ENCODE measurements at regions not wholly inside any gene's neighbourhood (a gene's known extent, or its start where the extent isn't known, plus 50 kb on each side); places are given as distances from the start of the nearest gene placed in this dataset.

DNA sequence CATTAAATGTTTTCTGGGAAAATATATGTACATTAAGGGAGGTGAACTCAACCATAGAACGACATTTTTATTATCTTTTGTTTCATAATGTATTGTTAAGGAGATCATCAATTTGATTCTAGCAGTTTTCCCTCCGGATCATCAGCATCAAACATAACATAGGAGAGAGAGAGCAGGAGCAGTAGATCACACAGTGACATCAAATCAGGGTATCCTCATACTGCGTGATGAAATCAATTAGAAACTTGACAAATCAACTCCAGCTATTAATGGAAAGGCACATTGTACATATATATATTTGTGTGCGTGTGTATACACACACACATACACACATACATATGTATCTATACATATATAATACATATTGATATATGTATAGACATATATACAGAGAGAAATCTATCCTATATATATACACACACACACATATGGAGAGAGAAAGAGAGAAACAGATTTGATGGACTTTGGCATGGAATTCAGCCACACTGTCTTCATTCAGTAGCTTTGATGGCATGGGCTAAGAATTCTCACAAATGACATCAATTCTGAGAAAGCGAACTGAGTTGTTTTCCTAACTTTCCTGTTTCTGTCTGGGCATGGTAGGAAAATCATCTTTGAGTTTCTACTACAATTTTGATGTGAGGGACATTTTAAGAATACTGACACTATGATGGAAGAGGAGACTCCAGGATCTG is 1302.8 kb upstream of the SEL1L start:
- TF ChIP-seq, protein P1, sequence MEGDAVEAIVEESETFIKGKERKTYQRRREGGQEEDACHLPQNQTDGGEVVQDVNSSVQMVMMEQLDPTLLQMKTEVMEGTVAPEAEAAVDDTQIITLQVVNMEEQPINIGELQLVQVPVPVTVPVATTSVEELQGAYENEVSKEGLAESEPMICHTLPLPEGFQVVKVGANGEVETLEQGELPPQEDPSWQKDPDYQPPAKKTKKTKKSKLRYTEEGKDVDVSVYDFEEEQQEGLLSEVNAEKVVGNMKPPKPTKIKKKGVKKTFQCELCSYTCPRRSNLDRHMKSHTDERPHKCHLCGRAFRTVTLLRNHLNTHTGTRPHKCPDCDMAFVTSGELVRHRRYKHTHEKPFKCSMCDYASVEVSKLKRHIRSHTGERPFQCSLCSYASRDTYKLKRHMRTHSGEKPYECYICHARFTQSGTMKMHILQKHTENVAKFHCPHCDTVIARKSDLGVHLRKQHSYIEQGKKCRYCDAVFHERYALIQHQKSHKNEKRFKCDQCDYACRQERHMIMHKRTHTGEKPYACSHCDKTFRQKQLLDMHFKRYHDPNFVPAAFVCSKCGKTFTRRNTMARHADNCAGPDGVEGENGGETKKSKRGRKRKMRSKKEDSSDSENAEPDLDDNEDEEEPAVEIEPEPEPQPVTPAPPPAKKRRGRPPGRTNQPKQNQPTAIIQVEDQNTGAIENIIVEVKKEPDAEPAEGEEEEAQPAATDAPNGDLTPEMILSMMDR (IDR thresholded peaks at IDR 0.05; ENCODE audit: insufficient read depth, low read length) = no peak
- no peak for TF ChIP-seq SPI1 (IDR thresholded peaks at IDR 0.05; ENCODE audit: borderline replicate concordance, low read depth)
- TF ChIP-seq GABPA (IDR thresholded peaks at IDR 0.05; ENCODE audit: low read depth) = no peak
- TF ChIP-seq POLR2AphosphoS5 (IDR thresholded peaks at IDR 0.05; ENCODE audit: low read depth) = no peak
- no peak for TF ChIP-seq REST (IDR thresholded peaks at IDR 0.05; ENCODE audit: insufficient replicate concordance, low read depth)
- H3K27me3 ChIP-seq (ENCODE audit: insufficient read depth, poor library complexity, severe bottlenecking) = no peaks in the 10 kb centered on the region
- DNase-seq (ENCODE audit: low read depth in 1 of 2, low spot score in 1 of 2) = no peak
- H3K27ac ChIP-seq (replicated peaks) = no peak overlapping the region
- no peak overlapping the region for H3K4me3 ChIP-seq (replicated peaks; ENCODE audit: insufficient read depth, low read length)

DNA sequence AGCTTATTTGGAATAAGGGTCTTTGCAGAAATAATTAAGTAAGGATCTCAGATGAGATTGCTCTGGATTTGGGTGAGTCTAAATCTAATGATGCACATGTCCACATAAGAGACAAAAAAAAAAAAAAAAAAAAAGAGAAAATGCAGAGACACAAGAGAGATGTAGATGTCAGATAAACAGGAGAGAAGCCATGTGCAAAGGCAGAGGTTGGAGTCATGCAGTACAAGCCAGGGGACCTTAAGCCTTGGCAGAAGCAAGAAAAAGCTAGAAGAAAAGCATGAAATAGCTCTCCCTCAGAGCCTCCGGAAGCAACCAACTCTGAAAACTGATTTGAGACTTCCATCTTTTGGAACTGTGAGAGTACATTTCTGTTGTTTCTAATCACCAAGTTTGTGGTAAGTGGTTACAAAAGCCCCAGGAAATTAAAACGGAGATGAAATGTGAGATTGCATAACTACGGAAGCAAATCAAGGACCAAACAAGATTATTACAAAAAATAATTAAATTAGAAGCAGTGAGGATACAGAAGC is 1304.0 kb upstream of the SEL1L start:
- Histone ChIP-seq H3K27ac (replicated peaks) (no peak overlapping the region), H3K4me3 (replicated peaks; ENCODE audit: insufficient read depth, low read length) (no peak overlapping the region), H3K27me3 (ENCODE audit: insufficient read depth, poor library complexity, severe bottlenecking) (no peaks in the 10 kb centered on the region)
- TF ChIP-seq GABPA (IDR thresholded peaks at IDR 0.05; ENCODE audit: low read depth) (no peak), POLR2AphosphoS5 (IDR thresholded peaks at IDR 0.05; ENCODE audit: low read depth) (no peak), SPI1 (IDR thresholded peaks at IDR 0.05; ENCODE audit: borderline replicate concordance, low read depth) (no peak), REST (IDR thresholded peaks at IDR 0.05; ENCODE audit: insufficient replicate concordance, low read depth) (no peak)
- TF ChIP-seq, protein P1 (IDR thresholded peaks at IDR 0.05; ENCODE audit: insufficient read depth, low read length) = no peak
- no peak for DNase-seq (ENCODE audit: low read depth in 1 of 2, low spot score in 1 of 2)

- no peak overlapping the region for H3K4me3 ChIP-seq (replicated peaks; ENCODE audit: insufficient read depth, low read length)
- H3K27ac ChIP-seq (replicated peaks) = no peak overlapping the region
- TF ChIP-seq REST (IDR thresholded peaks at IDR 0.05; ENCODE audit: insufficient replicate concordance, low read depth) (no peak), SPI1 (IDR thresholded peaks at IDR 0.05; ENCODE audit: borderline replicate concordance, low read depth) (no peak)
- no peak for DNase-seq (ENCODE audit: low read depth in 1 of 2, low spot score in 1 of 2)
- no peaks in the 10 kb centered on the region for H3K27me3 ChIP-seq (ENCODE audit: insufficient read depth, poor library complexity, severe bottlenecking)
Measured at GRCh38 chr14:82850576-82850975, 1316.9 kb upstream of the SEL1L start.
